GM21576 (cell line): ENCODE measurements at regions not wholly inside any gene's neighbourhood (a gene's known extent, or its start where the extent isn't known, plus 50 kb on each side); places are given as distances from the start of the nearest gene placed in this dataset.

Experiments used
- ATAC-seq: cut with Tn5 transposase; IDR thresholded peaks from one replicate; pipeline ENCODE4 v1.9.1; 2021; ENCODE audit warnings: mild to moderate bottlenecking, moderate library complexity; ENCODE audit not compliant: unreplicated experiment

DNA sequence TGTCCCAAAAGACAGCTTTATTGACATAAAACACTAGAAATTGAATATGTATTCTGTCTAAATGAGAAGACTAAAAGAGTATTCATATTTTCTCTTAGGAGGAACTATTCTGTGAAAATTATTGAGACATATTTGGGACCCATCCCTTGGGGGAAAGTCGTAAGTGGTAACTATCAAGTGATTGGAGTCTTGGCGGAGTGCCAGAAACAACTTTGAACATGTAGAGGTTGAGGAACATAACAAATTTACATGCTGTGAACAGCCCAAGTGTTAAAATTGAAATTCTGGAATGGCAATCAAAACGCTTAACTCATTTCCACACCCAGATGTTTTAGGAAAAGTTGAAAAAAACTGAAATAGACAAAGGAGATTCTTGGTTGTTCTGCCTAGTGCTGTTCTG is 1034.6 kb downstream of the NSUN3 start:
- no peak for ATAC-seq

DNA sequence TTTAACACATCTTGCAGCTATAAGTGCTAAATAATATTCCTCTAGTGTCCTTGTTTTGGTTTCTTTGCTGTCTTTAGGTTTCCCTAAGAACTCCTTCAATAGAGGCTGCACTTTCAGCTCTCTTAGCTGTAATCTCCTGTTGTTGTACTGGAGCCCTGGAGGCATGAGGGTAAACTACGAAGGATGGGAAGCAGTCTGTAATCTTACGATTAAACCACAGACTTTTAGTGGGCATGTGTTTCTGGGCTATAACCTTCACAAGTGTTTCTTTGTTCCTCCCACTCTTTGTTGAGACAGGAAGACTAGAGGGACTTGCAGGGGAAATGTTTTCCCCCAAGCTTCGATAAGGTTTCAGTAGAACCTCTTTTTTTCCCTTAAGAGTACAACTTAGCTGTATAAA is 1058.1 kb downstream of the NSUN3 start:
- no peak for ATAC-seq

DNA sequence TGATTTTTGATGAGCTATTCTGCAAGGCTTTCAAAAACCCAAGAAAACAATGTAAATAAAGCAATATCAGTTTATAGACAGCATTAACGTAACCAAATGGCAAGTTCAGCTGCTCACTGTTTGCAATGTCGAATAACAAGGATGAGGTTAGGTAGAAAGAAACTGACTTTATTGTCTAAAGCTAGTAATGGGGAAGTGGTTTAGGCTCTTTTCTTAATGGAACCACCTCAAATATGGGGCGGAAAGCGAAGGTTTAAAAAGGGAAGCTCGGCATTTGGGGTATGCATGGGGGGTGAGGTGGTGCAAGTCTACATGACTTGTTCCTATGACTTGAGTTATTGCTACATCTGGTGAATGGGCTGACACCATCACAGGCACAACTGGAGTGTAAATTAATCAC is 1060.2 kb downstream of the NSUN3 start:
- ATAC-seq, result no peak

GRCh38 chr3:95134693-95135413 is 1072.0 kb downstream of the NSUN3 start:
- no peak for ATAC-seq

GRCh38 chr3:95148107-95148506 is 1085.2 kb downstream of the NSUN3 start:
- ATAC-seq, result no peak

GRCh38 chr3:95151590-95151989 is 1088.7 kb downstream of the NSUN3 start:
- no peak for ATAC-seq

DNA sequence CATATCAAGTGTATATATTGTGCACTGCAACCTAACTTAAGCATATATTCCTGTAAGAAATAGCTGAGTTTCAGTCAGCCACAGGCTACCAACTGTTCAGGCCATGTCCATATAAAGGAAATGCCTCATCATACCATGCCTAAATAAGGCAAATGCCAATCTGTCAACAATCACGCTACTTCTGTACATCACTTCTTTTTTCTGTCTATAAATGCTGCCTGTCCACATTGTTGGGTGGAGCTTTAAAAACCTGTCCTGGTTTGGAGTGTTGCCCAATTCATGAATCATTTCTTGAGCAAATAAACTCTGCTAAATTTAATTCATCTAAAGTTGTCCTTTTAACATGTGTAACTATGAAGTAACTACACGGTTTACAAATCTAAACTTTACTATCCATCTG is 1091.9 kb downstream of the NSUN3 start:
- no peak for ATAC-seq

DNA sequence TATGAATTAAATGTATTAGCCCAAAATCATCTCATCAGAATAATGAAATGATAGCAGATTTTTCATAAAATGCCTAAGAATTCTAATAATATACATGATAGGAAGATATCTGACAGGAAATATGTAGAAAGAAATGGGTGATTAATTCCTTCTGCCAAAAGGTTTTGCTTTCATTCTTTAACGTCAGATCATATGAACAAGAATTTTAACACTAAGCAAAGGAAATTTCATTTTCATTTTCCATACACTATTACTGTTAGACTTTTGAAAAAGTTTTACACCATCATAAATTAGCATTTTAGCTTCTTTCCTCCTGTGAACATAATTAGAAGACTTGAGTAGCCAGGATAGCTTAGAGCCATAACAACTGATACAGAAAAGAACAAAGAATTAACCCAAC is 1099.9 kb downstream of the NSUN3 start:
- no peak for ATAC-seq

DNA sequence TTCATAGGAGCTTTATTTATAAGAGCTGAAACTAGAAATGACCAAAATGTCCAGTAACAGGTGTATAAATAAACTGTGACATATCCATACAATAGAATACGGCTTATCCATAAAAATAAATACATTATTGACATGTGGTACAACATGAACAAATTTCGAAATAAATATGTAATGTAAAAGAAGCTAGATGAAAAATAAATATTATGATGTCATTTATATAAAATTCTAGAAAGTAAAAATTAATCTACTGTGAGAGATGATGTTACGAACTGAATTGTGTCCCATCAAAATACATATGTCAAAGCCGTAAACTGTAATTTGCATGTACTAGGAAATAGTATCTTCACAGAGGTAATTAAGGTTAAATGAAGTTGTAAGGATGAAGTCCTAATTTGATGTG is 1104.9 kb downstream of the NSUN3 start:
- no peak for ATAC-seq

GRCh38 chr3:95168526-95168925 is 1105.7 kb downstream of the NSUN3 start:
- ATAC-seq, result no peak

- ATAC-seq, result no peak
Measured at GRCh38 chr3:95172164-95172943, 1109.5 kb downstream of the NSUN3 start.

- no peak for ATAC-seq
Measured at GRCh38 chr3:95177096-95177495, 1114.2 kb downstream of the NSUN3 start.

DNA sequence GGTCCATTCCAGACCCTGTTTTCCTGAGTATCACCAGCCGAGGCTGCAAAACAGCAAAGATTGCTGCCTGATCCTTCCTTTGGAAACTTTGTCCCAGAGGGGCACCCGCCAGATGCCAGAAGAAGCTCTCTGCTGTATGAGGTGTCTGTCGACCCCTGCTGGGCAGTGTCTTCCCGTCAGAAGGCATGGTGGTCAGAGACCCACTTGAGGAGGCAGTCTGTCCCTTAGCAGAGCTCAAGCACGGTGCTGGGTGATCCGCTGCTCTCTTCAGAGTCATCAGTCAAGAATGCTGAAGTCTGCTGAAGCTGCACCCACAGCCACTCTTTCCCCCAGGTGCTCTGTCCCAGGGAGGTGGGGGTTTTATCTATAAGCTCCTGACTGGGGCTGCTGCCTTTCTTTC is 1121.2 kb downstream of the NSUN3 start:
- ATAC-seq, result no peak

- ATAC-seq, result no peak
Measured at GRCh38 chr3:95189348-95189747, 1126.5 kb downstream of the NSUN3 start.

- ATAC-seq, result no peak
Measured at GRCh38 chr3:95197661-95198060, 1134.8 kb downstream of the NSUN3 start.

- no peak for ATAC-seq
Measured at GRCh38 chr3:95200384-95200783, 1137.5 kb downstream of the NSUN3 start.

DNA sequence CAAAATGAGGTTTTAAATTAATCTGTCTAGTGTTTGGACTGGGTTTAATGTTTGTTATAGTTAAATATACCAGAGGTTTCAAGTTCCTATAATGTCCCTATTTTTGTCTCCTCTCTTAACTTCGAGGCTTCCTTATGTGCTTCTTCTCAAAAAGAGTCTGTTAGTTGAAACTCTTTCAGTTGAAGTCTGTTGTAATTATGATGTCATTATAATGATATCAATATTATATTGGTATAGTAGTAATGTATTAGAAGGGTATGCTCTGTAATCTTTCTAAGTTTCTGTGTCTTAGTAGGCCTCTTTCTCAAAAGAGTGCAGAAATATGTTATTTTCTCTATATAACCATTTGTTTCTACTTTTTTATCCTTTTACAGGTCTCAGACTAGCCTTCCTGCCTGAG is 1148.0 kb downstream of the NSUN3 start:
- ATAC-seq, result no peak

GRCh38 chr3:95212117-95212516 is 1149.3 kb downstream of the NSUN3 start:
- no peak for ATAC-seq

GRCh38 chr3:95215437-95215957 is 1152.6 kb downstream of the NSUN3 start:
- no peak for ATAC-seq

DNA sequence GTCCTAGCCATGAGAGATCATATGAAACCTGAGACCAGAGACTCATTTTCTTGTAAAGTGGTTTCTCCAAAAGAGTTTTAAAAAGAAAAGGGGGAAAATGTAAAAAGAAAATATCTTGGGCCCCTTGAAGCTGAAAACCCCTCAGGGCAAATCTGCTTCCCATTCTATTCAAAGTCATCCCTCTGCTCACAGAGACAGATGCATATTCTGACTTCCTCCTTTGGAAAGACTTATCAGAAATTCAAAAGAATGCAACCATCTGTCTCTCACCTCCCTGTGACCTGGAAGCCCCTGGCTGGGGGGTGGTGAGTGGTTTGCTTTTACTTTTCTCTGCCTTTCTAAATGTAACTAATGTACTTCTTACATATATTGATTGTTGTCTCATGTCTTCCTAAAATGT is 1154.8 kb downstream of the NSUN3 start:
- no peak for ATAC-seq

- ATAC-seq, result no peak
Measured at GRCh38 chr3:95218484-95218883, 1155.6 kb downstream of the NSUN3 start.

DNA sequence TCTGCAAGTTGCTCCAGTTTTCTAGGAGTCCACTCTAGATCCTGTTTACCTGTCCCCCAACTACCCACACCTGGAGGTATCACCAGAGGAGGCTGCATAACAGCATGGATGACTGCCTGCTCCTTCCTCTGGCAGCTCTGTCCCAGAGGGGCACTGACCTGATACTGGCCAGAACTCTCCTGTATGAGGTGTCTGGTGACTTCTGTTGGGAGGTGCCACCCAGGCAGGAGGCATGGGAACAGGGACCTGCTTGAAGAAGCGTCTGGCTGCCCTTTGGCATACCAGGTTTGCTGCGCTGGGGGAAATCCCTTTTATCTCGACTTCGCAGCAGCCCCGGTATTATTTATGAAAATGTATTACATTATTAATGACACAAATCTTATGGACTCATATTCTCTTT is 1163.6 kb downstream of the NSUN3 start:
- ATAC-seq, result no peak
